Progenitor cell of endocrine pancreas (in vitro differentiated cells): ENCODE measurements at regions not wholly inside any gene's neighbourhood (a gene's known extent, or its start where the extent isn't known, plus 50 kb on each side); places are given as distances from the start of the nearest gene placed in this dataset.

Experiments
- DNase-seq: peaks from one replicate; pipeline ENCODE4 v3.0.0; 2021; ENCODE audit warnings: low spot score; ENCODE audit not compliant: unreplicated experiment
- H3K27ac Mint-ChIP-seq: 2 replicates; pipeline ENCODE4 v1.8.0; 2021; ENCODE audit warnings: mild to moderate bottlenecking, moderate library complexity, mixed read lengths
- H3K27me3 Mint-ChIP-seq: 2 replicates; pipeline ENCODE4 v1.8.0; 2021; ENCODE audit warnings: mixed read lengths
- H3K36me3 Mint-ChIP-seq: 2 replicates; pipeline ENCODE4 v1.8.0; 2022; ENCODE audit warnings: mixed read lengths; ENCODE audit not compliant: insufficient read depth
- H3K4me1 Mint-ChIP-seq: 2 replicates; pipeline ENCODE4 v1.8.0; 2021; ENCODE audit warnings: low read depth, mixed read lengths
- H3K4me3 Mint-ChIP-seq: 2 replicates; pipeline ENCODE4 v1.8.0; 2021; ENCODE audit warnings: low read depth, mild to moderate bottlenecking, moderate library complexity, mixed read lengths
- H3K9me3 Mint-ChIP-seq: 2 replicates; pipeline ENCODE4 v1.8.0; 2021; ENCODE audit warnings: low read depth, mixed read lengths
- CTCF ChIP-seq: fragments of 200-600 bp; sonication (generic); IDR thresholded peaks from one replicate; pipeline ENCODE4 v1.5.0; 2021; ENCODE audit warnings: antibody characterized with exemption, mild to moderate bottlenecking; ENCODE audit not compliant: unreplicated experiment

GRCh38 chr13:85261757-85262346, 537.4 kb downstream of the SLITRK6 start:
- H3K9me3 Mint-ChIP-seq = no peaks in the 10 kb centered on the region
- peaks cover 6% of the 10 kb centered on the region for H3K4me1 Mint-ChIP-seq
- H3K27ac Mint-ChIP-seq = no peak overlapping the region
- DNase-seq = no peak
- peaks cover 4% of the 10 kb centered on the region for H3K27me3 Mint-ChIP-seq
- TF ChIP-seq CTCF = peak; percentile 60
- no peaks in the 10 kb centered on the region for H3K36me3 Mint-ChIP-seq
- H3K4me3 Mint-ChIP-seq = no peak overlapping the region

- Mint-ChIP-seq H3K36me3 (no peaks in the 10 kb centered on the region), H3K9me3 (no peaks in the 10 kb centered on the region), H3K4me3 (no peak overlapping the region), H3K4me1 (peaks cover 10% of the 10 kb centered on the region), H3K27me3 (no peaks in the 10 kb centered on the region), H3K27ac (no peak overlapping the region)
- no peak for DNase-seq
- TF ChIP-seq CTCF = no peak
Measured at GRCh38 chr13:85260896-85261295, 538.3 kb downstream of the SLITRK6 start.

- peaks cover 1% of the 10 kb centered on the region for H3K36me3 Mint-ChIP-seq
Measured at GRCh38 chr13:85255978-85256377, 543.2 kb downstream of the SLITRK6 start.

GRCh38 chr13:85254641-85255040, 544.6 kb downstream of the SLITRK6 start:
- Mint-ChIP-seq H3K4me3 (no peak overlapping the region), H3K9me3 (peaks cover 4% of the 10 kb centered on the region), H3K36me3 (peaks cover 1% of the 10 kb centered on the region), H3K27ac (peak overlapping the region; percentile 4), H3K27me3 (no peaks in the 10 kb centered on the region), H3K4me1 (peaks cover 4% of the 10 kb centered on the region)
- TF ChIP-seq CTCF = no peak
- no peak for DNase-seq

More at GRCh38 chr13:85255978-85256377, 543.2 kb downstream of the SLITRK6 start:
- peaks cover 4% of the 10 kb centered on the region for H3K4me1 Mint-ChIP-seq
- no peak for DNase-seq
- no peak overlapping the region for H3K4me3 Mint-ChIP-seq
- peaks cover 4% of the 10 kb centered on the region for H3K9me3 Mint-ChIP-seq
- H3K27ac Mint-ChIP-seq = no peak overlapping the region
- TF ChIP-seq CTCF = no peak
- H3K27me3 Mint-ChIP-seq = no peaks in the 10 kb centered on the region

GRCh38 chr13:85249151-85249550, 550.1 kb downstream of the SLITRK6 start:
- Mint-ChIP-seq H3K4me1 (no peaks in the 10 kb centered on the region), H3K4me3 (no peak overlapping the region), H3K27me3 (no peaks in the 10 kb centered on the region), H3K9me3 (peaks cover 8% of the 10 kb centered on the region), H3K27ac (no peak overlapping the region), H3K36me3 (peaks cover 1% of the 10 kb centered on the region)
- no peak for DNase-seq
- no peak for TF ChIP-seq CTCF
